ENCODE measurements at regions not wholly inside any gene's neighbourhood (a gene's known extent, or its start where the extent isn't known, plus 50 kb on each side); places are given as distances from the start of the nearest gene placed in this dataset.

DNA sequence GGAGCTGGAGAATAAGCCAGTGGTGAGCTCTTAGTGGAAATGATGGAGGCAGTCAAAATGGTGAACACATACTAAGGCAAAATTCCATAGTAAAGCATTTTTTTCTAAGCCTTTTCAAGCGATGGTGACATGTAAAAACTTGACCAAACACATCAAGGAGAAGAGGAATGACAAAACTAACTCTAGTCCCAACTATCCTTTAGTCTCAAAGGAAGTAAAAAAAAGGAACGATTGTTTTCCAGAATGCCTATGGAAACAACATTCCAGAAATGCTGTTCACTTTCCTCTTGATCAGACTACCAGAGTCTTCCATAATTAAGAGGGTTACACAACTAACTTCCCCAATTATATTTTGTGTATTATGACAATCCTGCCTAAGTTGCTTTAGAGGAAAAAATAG is 715.6 kb downstream of the EPHA4 start:
- ChIA-PET POLR2A (no interaction called here), CTCF (no interaction called here)
- Mint-ChIP-seq H3K27me3 (peaks cover 4% of the 10 kb centered on the region), H3K9me3 (no peaks in the 10 kb centered on the region), H3K36me3 (ENCODE audit: low read depth) (no peaks in the 10 kb centered on the region), H3K27ac (no peak overlapping the region), H3K4me3 (no peak overlapping the region), H3K4me1 (no peaks in the 10 kb centered on the region)
- intact Hi-C loops (cut with micrococcal nuclease), result no loop called here
- no peak for ATAC-seq (ENCODE audit: low read depth)
- TF ChIP-seq, protein P1, sequence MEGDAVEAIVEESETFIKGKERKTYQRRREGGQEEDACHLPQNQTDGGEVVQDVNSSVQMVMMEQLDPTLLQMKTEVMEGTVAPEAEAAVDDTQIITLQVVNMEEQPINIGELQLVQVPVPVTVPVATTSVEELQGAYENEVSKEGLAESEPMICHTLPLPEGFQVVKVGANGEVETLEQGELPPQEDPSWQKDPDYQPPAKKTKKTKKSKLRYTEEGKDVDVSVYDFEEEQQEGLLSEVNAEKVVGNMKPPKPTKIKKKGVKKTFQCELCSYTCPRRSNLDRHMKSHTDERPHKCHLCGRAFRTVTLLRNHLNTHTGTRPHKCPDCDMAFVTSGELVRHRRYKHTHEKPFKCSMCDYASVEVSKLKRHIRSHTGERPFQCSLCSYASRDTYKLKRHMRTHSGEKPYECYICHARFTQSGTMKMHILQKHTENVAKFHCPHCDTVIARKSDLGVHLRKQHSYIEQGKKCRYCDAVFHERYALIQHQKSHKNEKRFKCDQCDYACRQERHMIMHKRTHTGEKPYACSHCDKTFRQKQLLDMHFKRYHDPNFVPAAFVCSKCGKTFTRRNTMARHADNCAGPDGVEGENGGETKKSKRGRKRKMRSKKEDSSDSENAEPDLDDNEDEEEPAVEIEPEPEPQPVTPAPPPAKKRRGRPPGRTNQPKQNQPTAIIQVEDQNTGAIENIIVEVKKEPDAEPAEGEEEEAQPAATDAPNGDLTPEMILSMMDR (IDR thresholded peaks at IDR 0.05), result no peak
- DNase-seq, result no peak

DNA sequence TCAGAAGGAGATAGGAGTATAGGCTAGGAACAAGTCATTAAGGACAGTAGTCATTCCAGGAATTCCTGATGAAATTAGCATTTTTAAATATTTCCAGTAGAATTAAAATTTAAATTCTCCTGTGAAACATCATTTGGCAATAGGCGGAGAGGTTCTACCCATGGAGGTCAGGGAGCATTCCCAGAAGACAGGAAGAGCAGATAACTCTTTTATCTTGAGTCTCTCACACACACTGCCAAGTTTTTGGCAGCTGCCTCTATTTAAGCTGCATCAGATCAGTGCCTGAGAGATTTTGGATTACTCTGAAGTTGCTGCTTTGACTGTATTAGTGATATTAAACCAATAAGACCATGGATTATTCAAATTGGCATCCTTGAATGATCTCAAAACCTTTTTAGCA is 714.7 kb downstream of the EPHA4 start:
- Mint-ChIP-seq H3K9me3 (no peaks in the 10 kb centered on the region), H3K4me3 (no peak overlapping the region), H3K27me3 (peaks cover 7% of the 10 kb centered on the region), H3K36me3 (ENCODE audit: low read depth) (no peaks in the 10 kb centered on the region), H3K4me1 (no peaks in the 10 kb centered on the region), H3K27ac (no peak overlapping the region)
- ATAC-seq (ENCODE audit: low read depth), result no peak
- ChIA-PET POLR2A (no interaction called here), CTCF (no interaction called here)
- TF ChIP-seq, protein P1 (IDR thresholded peaks at IDR 0.05), result no peak
- intact Hi-C loops (cut with micrococcal nuclease), result no loop called here
- DNase-seq, result no peak

DNA sequence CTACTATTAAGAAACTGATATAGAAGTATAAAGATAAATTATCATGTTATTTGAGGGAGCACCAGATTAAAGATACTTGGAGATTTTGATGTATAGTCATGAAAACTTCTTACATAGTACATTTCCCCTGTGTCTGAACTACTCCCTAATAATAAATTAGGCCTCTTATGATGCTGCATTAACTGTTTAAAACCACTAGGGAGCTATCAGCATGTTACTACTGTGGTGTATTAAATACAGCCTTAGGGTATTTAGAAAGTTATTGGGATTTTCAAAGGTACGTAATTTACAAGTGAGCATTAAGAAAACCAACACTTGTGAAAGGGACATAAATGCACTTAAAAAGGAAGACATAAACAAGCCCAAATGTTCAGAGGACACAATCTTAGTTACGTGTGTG is 714.0 kb downstream of the EPHA4 start:
- H3K4me1 Mint-ChIP-seq, result no peaks in the 10 kb centered on the region
- no peaks in the 10 kb centered on the region for H3K36me3 Mint-ChIP-seq (ENCODE audit: low read depth)
- peaks cover 7% of the 10 kb centered on the region for H3K27me3 Mint-ChIP-seq
- POLR2A ChIA-PET, result no interaction called here
- no peak overlapping the region for H3K4me3 Mint-ChIP-seq
- TF ChIP-seq, protein P1 (IDR thresholded peaks at IDR 0.05), result no peak
- CTCF ChIA-PET, result no interaction called here
- no peak for ATAC-seq (ENCODE audit: low read depth)
- H3K9me3 Mint-ChIP-seq, result no peaks in the 10 kb centered on the region
- H3K27ac Mint-ChIP-seq, result no peak overlapping the region
- no peak for DNase-seq
- intact Hi-C loops (cut with micrococcal nuclease), result no loop called here

DNA sequence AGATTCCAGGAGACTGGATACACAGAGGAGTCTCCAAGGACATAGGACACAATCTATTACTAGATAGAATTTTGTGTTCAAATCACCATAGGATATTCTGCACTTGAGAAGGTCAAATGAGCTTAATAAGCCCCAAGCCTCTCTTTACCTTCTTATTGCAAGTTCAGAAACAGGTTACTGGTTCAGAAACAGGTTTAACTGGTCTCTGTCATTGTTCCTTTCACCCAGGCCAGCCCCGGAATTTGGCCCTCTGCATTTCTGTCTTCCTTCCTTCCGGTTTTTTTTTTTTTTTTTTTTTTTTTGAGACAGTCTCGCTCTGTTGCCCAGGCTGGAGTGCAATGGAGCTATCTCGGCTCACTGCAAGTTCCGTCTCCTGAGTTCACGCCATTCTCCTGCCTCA is 700.2 kb downstream of the EPHA4 start:
- Mint-ChIP-seq H3K4me3 (no peak overlapping the region), H3K36me3 (ENCODE audit: low read depth) (no peaks in the 10 kb centered on the region), H3K27me3 (no peaks in the 10 kb centered on the region), H3K27ac (no peak overlapping the region), H3K4me1 (no peaks in the 10 kb centered on the region), H3K9me3 (peaks cover 4% of the 10 kb centered on the region)
- TF ChIP-seq, protein P1 (IDR thresholded peaks at IDR 0.05), result no peak
- ATAC-seq (ENCODE audit: low read depth), result no peak
- intact Hi-C loops (cut with micrococcal nuclease), result no loop called here
- CTCF ChIA-PET, result no interaction called here
- DNase-seq, result no peak
- POLR2A ChIA-PET, result no interaction called here

DNA sequence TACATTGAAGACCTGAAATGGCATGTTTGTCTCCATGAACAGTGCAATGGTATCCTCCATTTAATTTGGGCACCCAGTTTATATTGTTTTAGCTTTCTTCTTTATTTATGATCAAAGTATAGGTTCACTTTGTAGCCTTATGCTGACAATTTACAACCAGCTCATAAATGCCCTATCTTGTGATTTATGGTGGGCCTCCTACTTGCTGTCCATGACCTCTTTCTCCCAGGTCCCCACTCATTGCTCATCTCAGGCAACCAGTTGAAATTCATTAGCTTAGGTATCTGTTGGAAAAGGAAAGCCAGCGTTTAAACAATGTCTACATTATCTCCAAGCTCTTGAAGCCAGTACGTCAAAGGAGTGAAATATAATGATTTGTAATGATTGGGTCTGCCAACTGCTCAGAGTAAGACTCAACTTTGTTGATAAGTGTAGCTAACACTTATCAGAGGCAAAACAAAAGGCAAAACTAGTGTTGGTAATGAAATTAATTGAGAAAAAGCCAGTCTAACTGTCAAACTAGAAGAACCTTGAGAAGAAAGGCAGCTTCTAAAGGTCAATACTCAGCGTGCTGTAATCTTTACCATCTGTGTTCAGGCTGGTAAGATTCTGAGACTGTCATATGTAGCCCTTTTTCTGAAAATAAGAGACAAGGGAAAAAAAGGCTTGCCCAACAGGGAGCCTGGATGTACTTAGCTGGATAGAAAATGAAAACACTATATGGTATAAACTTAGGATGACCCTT is 695.9 kb downstream of the EPHA4 start:
- Mint-ChIP-seq H3K9me3 (no peaks in the 10 kb centered on the region), H3K4me3 (no peak overlapping the region), H3K4me1 (no peaks in the 10 kb centered on the region), H3K27ac (no peak overlapping the region), H3K27me3 (no peaks in the 10 kb centered on the region), H3K36me3 (ENCODE audit: low read depth) (no peaks in the 10 kb centered on the region)
- ChIA-PET CTCF (no interaction called here), POLR2A (no interaction called here)
- ATAC-seq (ENCODE audit: low read depth) (no peak), DNase-seq (no peak)
- TF ChIP-seq, protein P1 (IDR thresholded peaks at IDR 0.05), result no peak
- intact Hi-C loops (cut with micrococcal nuclease), result no loop called here
